ENCODE measurements at regions not wholly inside any gene's neighbourhood (a gene's known extent, or its start where the extent isn't known, plus 50 kb on each side); places are given as distances from the start of the nearest gene placed in this dataset.
"Not testable (repeated sequence)": the region's sequence is repeated elsewhere in the genome, so short reads cannot be mapped to it uniquely, and the experiment has no call there.

DNA sequence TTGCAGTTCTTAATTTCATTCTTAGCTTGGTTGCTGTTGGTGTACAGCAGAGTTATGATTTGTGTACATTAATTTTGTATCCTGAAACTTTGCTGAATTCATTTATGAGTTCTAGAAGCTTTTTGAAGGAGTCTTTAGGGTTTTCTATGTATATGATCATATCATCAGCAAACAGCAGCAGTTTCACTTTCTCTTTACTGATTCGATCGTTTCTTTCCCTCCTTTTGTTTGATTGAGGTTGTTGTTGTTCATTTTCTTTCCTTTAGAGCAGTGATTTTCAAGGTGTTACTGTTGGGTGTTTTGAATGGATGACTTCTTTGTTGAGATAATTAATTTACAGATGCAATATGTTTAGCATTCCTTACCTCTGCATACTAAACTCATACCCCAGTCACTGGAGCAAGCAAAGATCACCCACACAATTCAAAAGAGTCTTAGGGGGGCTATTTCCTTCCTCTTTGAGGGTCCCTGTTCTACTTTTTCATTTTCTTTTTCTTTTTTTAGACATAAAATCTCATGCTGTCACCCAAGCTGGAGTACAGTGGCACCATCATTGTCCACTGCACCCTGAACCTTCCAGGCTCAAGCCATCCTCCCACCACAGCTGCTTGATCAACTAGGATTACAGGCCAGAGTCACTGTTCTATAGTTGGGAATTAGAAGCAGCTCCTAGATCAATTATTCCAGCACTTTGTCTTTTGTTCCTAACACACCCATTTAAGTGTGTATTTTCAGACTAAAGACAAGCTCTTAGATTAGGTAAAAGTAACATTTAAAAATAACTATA is 115.8 kb upstream of the GPR39 start:
- TF ChIP-seq ARNT (IDR thresholded peaks at IDR 0.05); ZNF878 (CRISPR knock-in tag; IDR thresholded peaks at IDR 0.05); RORA (CRISPR knock-in tag; IDR thresholded peaks at IDR 0.05); MTF2 (CRISPR knock-in tag; IDR thresholded peaks at IDR 0.05; ENCODE audit: borderline replicate concordance); KDM2A (CRISPR knock-in tag; IDR thresholded peaks at IDR 0.05; ENCODE audit: borderline replicate concordance, low read depth); HOXD1 (CRISPR knock-in tag; IDR thresholded peaks at IDR 0.05): not testable (repeated sequence)
- TF ChIP-seq, protein P1, sequence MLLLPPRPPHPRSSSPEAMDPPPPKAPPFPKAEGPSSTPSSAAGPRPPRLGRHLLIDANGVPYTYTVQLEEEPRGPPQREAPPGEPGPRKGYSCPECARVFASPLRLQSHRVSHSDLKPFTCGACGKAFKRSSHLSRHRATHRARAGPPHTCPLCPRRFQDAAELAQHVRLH (CRISPR knock-in tag; IDR thresholded peaks at IDR 0.05; ENCODE audit: borderline replicate concordance, low read depth), result not testable (repeated sequence)
- TF ChIP-seq, protein P2, sequence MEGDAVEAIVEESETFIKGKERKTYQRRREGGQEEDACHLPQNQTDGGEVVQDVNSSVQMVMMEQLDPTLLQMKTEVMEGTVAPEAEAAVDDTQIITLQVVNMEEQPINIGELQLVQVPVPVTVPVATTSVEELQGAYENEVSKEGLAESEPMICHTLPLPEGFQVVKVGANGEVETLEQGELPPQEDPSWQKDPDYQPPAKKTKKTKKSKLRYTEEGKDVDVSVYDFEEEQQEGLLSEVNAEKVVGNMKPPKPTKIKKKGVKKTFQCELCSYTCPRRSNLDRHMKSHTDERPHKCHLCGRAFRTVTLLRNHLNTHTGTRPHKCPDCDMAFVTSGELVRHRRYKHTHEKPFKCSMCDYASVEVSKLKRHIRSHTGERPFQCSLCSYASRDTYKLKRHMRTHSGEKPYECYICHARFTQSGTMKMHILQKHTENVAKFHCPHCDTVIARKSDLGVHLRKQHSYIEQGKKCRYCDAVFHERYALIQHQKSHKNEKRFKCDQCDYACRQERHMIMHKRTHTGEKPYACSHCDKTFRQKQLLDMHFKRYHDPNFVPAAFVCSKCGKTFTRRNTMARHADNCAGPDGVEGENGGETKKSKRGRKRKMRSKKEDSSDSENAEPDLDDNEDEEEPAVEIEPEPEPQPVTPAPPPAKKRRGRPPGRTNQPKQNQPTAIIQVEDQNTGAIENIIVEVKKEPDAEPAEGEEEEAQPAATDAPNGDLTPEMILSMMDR (CRISPR knock-in tag; IDR thresholded peaks at IDR 0.05), result not testable (repeated sequence)
